ENCODE measurements at regions not wholly inside any gene's neighbourhood (a gene's known extent, or its start where the extent isn't known, plus 50 kb on each side); places are given as distances from the start of the nearest gene placed in this dataset.

- TF ChIP-seq BHLHE40 (IDR thresholded peaks at IDR 0.05; ENCODE audit: borderline replicate concordance) (no peak), HDGF (IDR thresholded peaks at IDR 0.05; ENCODE audit: borderline replicate concordance) (no peak), SP1 (IDR thresholded peaks at IDR 0.05) (no peak), FOXK2 (IDR thresholded peaks at IDR 0.05) (no peak)
Measured at GRCh38 chr11:109120341-109120740, 301.6 kb upstream of the C11orf87 start.
